Prostate gland (tissue), 2 donors: ENCODE measurements at regions not wholly inside any gene's neighbourhood (a gene's known extent, or its start where the extent isn't known, plus 50 kb on each side); places are given as distances from the start of the nearest gene placed in this dataset.

ENCODE experiments used
- POLR2A ChIP-seq: fragments of 450-650 bp; IDR thresholded peaks from one replicate; pipeline ENCODE4 v1.6.1; 2016; ENCODE audit warnings: antibody characterized with exemption, mild to moderate bottlenecking
- POLR2AphosphoS5 ChIP-seq: sonication (generic); formaldehyde crosslinking; IDR thresholded peaks from one replicate; pipeline ENCODE4 v1.6.1; 2017; ENCODE audit warnings: antibody characterized with exemption
- TF ChIP-seq, protein P1 (sequence below), 4 experiments: fragments of 200-600 bp in 2 of 4; fragments of 450-650 bp in 2 of 4; sonication (generic) in 2 of 4; IDR thresholded peaks; 1 replicate in 3 of 4; 2 replicates in 1 of 4; pipeline ENCODE4 v1.5.1; 2016 to 2019; ENCODE audit warnings: antibody characterized with exemption in 4 of 4, mild to moderate bottlenecking in 2 of 4, moderate library complexity in 2 of 4

DNA sequence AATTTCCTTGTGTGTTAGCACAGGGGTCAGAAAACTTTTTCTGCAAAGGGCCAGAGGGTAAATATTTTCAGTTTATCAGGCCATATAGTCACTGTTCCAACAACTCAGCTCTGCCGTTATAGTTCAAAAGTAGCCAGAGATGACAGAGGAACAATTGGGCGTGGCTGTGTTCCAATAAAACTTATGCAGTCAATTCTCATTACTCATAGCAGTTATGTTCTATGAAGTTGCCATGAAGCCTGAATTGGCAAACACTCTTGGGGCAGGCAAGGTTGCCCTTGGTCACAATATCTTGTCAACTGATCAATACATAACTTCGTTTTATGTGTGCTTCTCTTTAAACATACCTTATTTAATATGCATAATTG lies 304.2 kb downstream of the TFAP2C start:
- TF ChIP-seq, protein P1, sequence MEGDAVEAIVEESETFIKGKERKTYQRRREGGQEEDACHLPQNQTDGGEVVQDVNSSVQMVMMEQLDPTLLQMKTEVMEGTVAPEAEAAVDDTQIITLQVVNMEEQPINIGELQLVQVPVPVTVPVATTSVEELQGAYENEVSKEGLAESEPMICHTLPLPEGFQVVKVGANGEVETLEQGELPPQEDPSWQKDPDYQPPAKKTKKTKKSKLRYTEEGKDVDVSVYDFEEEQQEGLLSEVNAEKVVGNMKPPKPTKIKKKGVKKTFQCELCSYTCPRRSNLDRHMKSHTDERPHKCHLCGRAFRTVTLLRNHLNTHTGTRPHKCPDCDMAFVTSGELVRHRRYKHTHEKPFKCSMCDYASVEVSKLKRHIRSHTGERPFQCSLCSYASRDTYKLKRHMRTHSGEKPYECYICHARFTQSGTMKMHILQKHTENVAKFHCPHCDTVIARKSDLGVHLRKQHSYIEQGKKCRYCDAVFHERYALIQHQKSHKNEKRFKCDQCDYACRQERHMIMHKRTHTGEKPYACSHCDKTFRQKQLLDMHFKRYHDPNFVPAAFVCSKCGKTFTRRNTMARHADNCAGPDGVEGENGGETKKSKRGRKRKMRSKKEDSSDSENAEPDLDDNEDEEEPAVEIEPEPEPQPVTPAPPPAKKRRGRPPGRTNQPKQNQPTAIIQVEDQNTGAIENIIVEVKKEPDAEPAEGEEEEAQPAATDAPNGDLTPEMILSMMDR (IDR thresholded peaks at IDR 0.05) = no peak
- TF ChIP-seq POLR2A (no peak), POLR2AphosphoS5 (no peak)
